Islet precursor cell (in vitro differentiated cells): ENCODE measurements at regions not wholly inside any gene's neighbourhood (a gene's known extent, or its start where the extent isn't known, plus 50 kb on each side); places are given as distances from the start of the nearest gene placed in this dataset.

Experiments used
- DNase-seq: peaks from one replicate; pipeline ENCODE4 v3.0.0-alpha.2; 2018

- DNase-seq = peak; percentile 21
Measured at GRCh38 chr10:118838364-118838763, 83.6 kb upstream of the CACUL1 start.

- peak; percentile 27 for DNase-seq
Measured at GRCh38 chr10:118839348-118839747, 84.6 kb upstream of the CACUL1 start.

- peak; percentile 55 for DNase-seq
Measured at GRCh38 chr10:118840071-118840775, 85.5 kb upstream of the CACUL1 start.

- DNase-seq = peak; percentile 40
Measured at GRCh38 chr10:118840776-118841468, 86.2 kb upstream of the CACUL1 start.

GRCh38 chr10:118841881-118842605 is 87.3 kb upstream of the CACUL1 start:
- DNase-seq = peak; percentile 37

- peak; percentile 47 for DNase-seq
Measured at GRCh38 chr10:118842843-118843624, 88.3 kb upstream of the CACUL1 start.

- DNase-seq = peak; percentile 37
Measured at GRCh38 chr10:118843647-118844265, 89.0 kb upstream of the CACUL1 start.

- DNase-seq = peak; percentile 21
Measured at GRCh38 chr10:118844731-118845521, 90.2 kb upstream of the CACUL1 start.

GRCh38 chr10:118845776-118846175 is 91.0 kb upstream of the CACUL1 start:
- DNase-seq = no peak

GRCh38 chr10:118850418-118851061 is 95.8 kb upstream of the CACUL1 start:
- DNase-seq = peak; percentile 79

GRCh38 chr10:118851062-118852035 is 96.6 kb upstream of the CACUL1 start:
- DNase-seq = peak; percentile 56

GRCh38 chr10:118853916-118854315 is 99.1 kb upstream of the CACUL1 start:
- peak; percentile 21 for DNase-seq

GRCh38 chr10:118856106-118856505 is 101.3 kb upstream of the CACUL1 start:
- DNase-seq = no peak

GRCh38 chr10:118865998-118866693 is 111.4 kb upstream of the CACUL1 start:
- DNase-seq = no peak

GRCh38 chr10:118867768-118868167 is 113.0 kb upstream of the CACUL1 start:
- no peak for DNase-seq

- DNase-seq = peak; percentile 46
Measured at GRCh38 chr10:118868589-118868988, 113.8 kb upstream of the CACUL1 start.

GRCh38 chr10:118870467-118871243 is 115.9 kb upstream of the CACUL1 start:
- peak; percentile 91 for DNase-seq

GRCh38 chr10:118871244-118871865 is 116.6 kb upstream of the CACUL1 start:
- no peak for DNase-seq
